ENCODE measurements at regions not wholly inside any gene's neighbourhood (a gene's known extent, or its start where the extent isn't known, plus 50 kb on each side); places are given as distances from the start of the nearest gene placed in this dataset.
"Not testable (repeated sequence)": the region's sequence is repeated elsewhere in the genome, so short reads cannot be mapped to it uniquely, and the experiment has no call there.

DNA sequence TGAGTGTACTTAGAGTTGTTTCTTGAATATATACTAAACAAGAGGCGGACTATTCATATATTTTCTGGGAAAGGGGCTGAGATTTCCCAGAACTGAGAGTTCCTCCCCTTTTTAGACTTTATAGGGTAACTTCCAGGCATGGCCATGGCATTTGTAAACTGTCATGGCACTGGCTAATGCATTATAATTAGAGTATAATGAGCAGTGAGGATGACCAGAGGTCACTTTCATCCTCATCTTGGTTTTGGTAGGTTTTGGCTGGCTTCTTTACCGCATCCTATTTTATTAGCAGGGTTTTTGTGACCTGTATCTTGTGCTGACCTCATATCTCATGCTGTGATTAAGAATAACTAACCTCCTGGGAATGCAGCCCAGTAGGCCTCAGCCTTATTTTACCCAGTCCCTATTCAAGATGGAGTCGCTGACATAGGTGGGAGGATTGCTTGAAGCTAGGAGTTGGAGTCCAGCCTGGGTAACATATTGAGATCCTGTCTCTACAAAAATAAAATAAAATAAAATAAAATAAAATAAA, 91.4 kb downstream of the MOBP start:
- H3K9me3 Mint-ChIP-seq (ENCODE audit: low read depth) = no peaks in the 10 kb centered on the region
- no peaks in the 10 kb centered on the region for H3K27me3 Mint-ChIP-seq
- no peak overlapping the region for H3K27ac Mint-ChIP-seq
- no peaks in the 10 kb centered on the region for H3K36me3 Mint-ChIP-seq
- no peak overlapping the region for H3K4me3 Mint-ChIP-seq
- no peaks in the 10 kb centered on the region for H3K4me1 Mint-ChIP-seq (ENCODE audit: low read depth)

- Mint-ChIP-seq H3K27me3 (no peaks in the 10 kb centered on the region), H3K36me3 (no peaks in the 10 kb centered on the region), H3K4me1 (ENCODE audit: low read depth) (no peaks in the 10 kb centered on the region), H3K27ac (no peak overlapping the region), H3K4me3 (no peak overlapping the region), H3K9me3 (ENCODE audit: low read depth) (no peaks in the 10 kb centered on the region)
Observed at GRCh38 chr3:39559543-39559942, 92.1 kb downstream of the MOBP start.

GRCh38 chr3:39568508-39568907, 101.0 kb downstream of the MOBP start:
- Mint-ChIP-seq H3K4me1 (ENCODE audit: low read depth) (no peaks in the 10 kb centered on the region), H3K27me3 (peaks cover 11% of the 10 kb centered on the region), H3K27ac (no peak overlapping the region), H3K36me3 (no peaks in the 10 kb centered on the region), H3K4me3 (no peak overlapping the region), H3K9me3 (ENCODE audit: low read depth) (no peaks in the 10 kb centered on the region)

- no peaks in the 10 kb centered on the region for H3K36me3 Mint-ChIP-seq
- no peaks in the 10 kb centered on the region for H3K9me3 Mint-ChIP-seq (ENCODE audit: low read depth)
- no peaks in the 10 kb centered on the region for H3K4me1 Mint-ChIP-seq (ENCODE audit: low read depth)
- H3K27me3 Mint-ChIP-seq = peaks cover 13% of the 10 kb centered on the region
- no peak overlapping the region for H3K27ac Mint-ChIP-seq
- no peak overlapping the region for H3K4me3 Mint-ChIP-seq
Observed at GRCh38 chr3:39569095-39569494, 101.6 kb downstream of the MOBP start.

DNA sequence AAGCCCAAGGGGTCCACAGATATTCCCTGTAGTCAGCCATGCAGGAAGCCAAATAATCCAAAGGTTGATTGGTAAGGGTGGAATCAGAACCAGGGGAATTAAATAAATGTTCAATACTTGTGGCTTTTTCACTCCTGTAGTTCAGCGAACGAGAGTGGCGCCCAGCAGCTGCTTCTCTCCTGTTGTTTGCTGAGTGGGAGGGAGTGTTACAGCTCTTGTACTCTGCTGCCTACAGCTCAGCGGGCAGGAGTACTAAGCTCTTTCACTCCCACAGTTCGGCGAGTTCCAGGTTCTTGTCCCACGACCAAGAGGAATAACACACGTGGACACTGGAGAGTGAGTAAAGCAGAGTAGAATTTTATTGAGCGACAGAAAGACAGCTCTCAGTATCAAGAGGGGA, 105.9 kb downstream of the MOBP start:
- no peak overlapping the region for H3K4me3 Mint-ChIP-seq
- H3K27me3 Mint-ChIP-seq = peaks cover 8% of the 10 kb centered on the region
- no peaks in the 10 kb centered on the region for H3K4me1 Mint-ChIP-seq (ENCODE audit: low read depth)

GRCh38 chr3:39577541-39577940, 110.1 kb downstream of the MOBP start:
- Mint-ChIP-seq H3K27ac (no peak overlapping the region), H3K9me3 (ENCODE audit: low read depth) (no peaks in the 10 kb centered on the region), H3K27me3 (peaks cover 10% of the 10 kb centered on the region), H3K4me3 (no peak overlapping the region), H3K4me1 (ENCODE audit: low read depth) (no peaks in the 10 kb centered on the region), H3K36me3 (no peaks in the 10 kb centered on the region)

More for the DNA sequence above, 105.9 kb downstream of the MOBP start:
- Mint-ChIP-seq H3K27ac (no peak overlapping the region), H3K9me3 (ENCODE audit: low read depth) (no peaks in the 10 kb centered on the region), H3K36me3 (no peaks in the 10 kb centered on the region)

DNA sequence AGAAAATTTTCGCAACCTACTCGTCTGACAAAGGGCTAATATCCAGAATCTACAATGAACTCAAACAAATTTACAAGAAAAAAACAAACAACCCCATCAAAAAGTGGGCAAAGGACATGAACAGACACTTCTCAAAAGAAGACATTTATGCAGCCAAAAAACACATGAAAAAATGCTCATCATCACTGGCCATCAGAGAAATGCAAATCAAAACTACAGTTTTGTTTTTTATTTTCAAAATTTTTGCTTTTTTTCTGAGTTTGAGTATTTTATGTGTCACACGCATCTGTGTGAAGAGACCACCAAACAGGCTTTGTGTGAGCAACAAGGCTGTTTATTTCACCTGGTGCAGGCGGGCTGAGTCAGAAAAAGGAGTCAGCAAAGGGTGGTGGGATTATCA, 118.7 kb downstream of the MOBP start:
- not testable (repeated sequence) for H3K4me1 Mint-ChIP-seq (ENCODE audit: low read depth); H3K4me3 Mint-ChIP-seq; H3K36me3 Mint-ChIP-seq; H3K9me3 Mint-ChIP-seq (ENCODE audit: low read depth); H3K27me3 Mint-ChIP-seq; H3K27ac Mint-ChIP-seq

DNA sequence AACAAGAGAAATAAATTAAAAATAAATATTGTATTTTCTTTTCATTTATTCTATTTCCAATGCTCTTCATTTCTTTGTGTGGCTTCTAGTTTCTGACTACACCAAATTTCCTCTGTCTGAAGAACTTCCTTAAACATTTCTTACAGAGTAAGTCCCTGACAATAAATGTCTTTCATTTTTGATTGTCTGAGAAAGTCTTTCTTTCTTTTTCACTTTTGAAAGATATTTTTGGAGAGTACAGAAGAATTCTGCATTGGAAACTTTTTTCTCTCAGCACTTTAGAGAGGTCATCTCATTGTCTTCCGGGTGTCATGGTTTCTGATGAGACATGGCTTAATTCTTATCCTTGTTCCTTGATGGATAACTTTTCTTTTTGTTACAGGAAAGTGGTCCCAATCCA, 119.6 kb downstream of the MOBP start:
- H3K9me3 Mint-ChIP-seq (ENCODE audit: low read depth) = no peaks in the 10 kb centered on the region
- H3K27ac Mint-ChIP-seq = no peak overlapping the region
- no peaks in the 10 kb centered on the region for H3K4me1 Mint-ChIP-seq (ENCODE audit: low read depth)
- H3K4me3 Mint-ChIP-seq = no peak overlapping the region
- no peaks in the 10 kb centered on the region for H3K36me3 Mint-ChIP-seq
- peaks cover 1% of the 10 kb centered on the region for H3K27me3 Mint-ChIP-seq

DNA sequence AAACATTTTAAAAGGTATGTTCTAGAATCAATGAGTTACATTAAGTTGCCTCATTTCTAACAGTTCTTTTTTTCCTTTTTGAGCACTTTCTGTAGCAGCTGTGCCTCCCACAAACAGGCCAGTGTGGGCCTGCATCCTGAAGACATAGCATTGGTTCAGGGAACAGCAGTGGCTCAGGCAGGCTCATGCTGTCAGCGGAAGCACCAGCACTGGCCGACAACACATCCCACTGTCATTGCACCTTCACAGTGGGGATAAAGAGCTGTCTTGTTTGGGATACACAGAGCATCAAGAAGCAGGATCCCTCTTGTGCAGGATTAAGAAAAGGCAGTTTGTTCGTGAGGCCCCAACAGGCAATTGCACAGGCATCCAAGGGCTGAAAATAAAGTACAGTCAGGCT, 123.3 kb downstream of the MOBP start:
- no peaks in the 10 kb centered on the region for H3K9me3 Mint-ChIP-seq (ENCODE audit: low read depth)
- H3K4me3 Mint-ChIP-seq = no peak overlapping the region
- H3K27ac Mint-ChIP-seq = no peak overlapping the region
- no peaks in the 10 kb centered on the region for H3K4me1 Mint-ChIP-seq (ENCODE audit: low read depth)
- H3K27me3 Mint-ChIP-seq = peaks cover 1% of the 10 kb centered on the region
- H3K36me3 Mint-ChIP-seq = no peaks in the 10 kb centered on the region

- Mint-ChIP-seq H3K4me1 (ENCODE audit: low read depth) (no peaks in the 10 kb centered on the region), H3K4me3 (no peak overlapping the region), H3K9me3 (ENCODE audit: low read depth) (no peaks in the 10 kb centered on the region), H3K36me3 (no peaks in the 10 kb centered on the region), H3K27ac (no peak overlapping the region), H3K27me3 (no peaks in the 10 kb centered on the region)
Observed at GRCh38 chr3:39592311-39593050, 125.0 kb downstream of the MOBP start.

GRCh38 chr3:39593341-39593740, 125.9 kb downstream of the MOBP start:
- no peak overlapping the region for H3K27ac Mint-ChIP-seq

DNA sequence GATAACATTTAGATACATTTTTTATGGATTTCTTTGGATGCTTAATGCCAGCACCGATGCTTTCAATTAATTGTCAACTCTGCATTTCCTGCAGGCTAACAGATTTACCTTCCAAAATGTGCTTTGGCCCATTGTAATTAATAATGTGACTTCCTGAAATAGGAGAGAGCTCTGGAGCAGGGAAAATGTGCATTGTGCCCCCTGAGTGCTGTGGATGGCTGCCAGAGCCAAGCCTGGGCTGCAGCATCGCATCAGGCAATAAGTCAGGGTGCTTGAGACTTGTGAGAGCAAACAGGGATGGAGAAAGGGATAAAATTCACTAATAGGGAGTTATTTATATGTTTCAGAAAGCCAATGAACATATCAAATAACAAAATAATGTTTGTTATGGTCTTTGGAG, 133.8 kb downstream of the MOBP start:
- Mint-ChIP-seq H3K4me1 (ENCODE audit: low read depth) (no peaks in the 10 kb centered on the region), H3K27me3 (peaks cover 5% of the 10 kb centered on the region), H3K36me3 (no peaks in the 10 kb centered on the region), H3K9me3 (ENCODE audit: low read depth) (no peaks in the 10 kb centered on the region), H3K27ac (no peak overlapping the region), H3K4me3 (no peak overlapping the region)

More at GRCh38 chr3:39593341-39593740, 125.9 kb downstream of the MOBP start:
- no peaks in the 10 kb centered on the region for H3K4me1 Mint-ChIP-seq (ENCODE audit: low read depth)
- no peaks in the 10 kb centered on the region for H3K27me3 Mint-ChIP-seq
- no peak overlapping the region for H3K4me3 Mint-ChIP-seq
- no peaks in the 10 kb centered on the region for H3K36me3 Mint-ChIP-seq
- no peaks in the 10 kb centered on the region for H3K9me3 Mint-ChIP-seq (ENCODE audit: low read depth)

DNA sequence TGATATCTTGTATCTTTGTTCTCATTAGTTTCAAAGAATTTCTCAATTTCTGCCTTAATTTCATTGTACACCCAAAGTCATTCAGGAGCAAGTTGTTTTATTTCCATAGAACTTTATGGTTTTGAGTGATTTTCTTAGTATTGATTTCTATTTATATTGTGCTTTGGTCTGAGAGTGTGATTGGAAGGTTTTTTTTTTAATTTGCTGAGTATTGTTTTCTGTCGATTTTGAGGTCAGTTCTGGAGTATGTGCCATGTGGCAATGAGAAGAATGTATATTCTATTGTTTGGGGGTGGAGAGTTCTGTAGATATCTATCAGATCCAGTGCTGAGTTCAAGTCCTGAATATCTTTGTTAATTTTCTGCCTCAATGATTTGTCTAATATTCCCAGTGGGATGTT, 138.4 kb downstream of the MOBP start:
- Mint-ChIP-seq H3K27me3 (peaks cover 8% of the 10 kb centered on the region), H3K27ac (no peak overlapping the region), H3K4me3 (no peak overlapping the region), H3K9me3 (ENCODE audit: low read depth) (no peaks in the 10 kb centered on the region), H3K4me1 (ENCODE audit: low read depth) (no peaks in the 10 kb centered on the region), H3K36me3 (no peaks in the 10 kb centered on the region)

DNA sequence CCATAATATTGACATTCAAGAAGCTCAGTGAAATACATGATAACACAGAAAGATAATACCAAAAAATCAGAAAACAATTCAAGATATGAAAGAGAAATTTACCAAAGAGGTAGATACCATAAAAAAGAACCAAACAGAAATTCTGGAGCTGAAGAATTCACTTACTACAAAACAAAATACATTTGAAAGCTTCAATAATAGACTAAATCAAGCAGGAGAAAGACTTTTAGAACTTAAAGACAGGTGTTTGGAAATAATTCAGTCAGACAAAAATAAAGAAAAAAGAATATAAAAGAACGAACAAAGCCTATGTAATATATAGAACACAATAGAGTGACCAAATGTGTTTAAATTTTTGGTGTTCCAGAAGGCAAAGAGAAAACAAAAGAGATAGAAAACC, 158.7 kb downstream of the MOBP start:
- Mint-ChIP-seq H3K27ac (no peak overlapping the region), H3K4me1 (ENCODE audit: low read depth) (no peaks in the 10 kb centered on the region), H3K36me3 (no peaks in the 10 kb centered on the region), H3K9me3 (ENCODE audit: low read depth) (peaks cover 24% of the 10 kb centered on the region), H3K4me3 (no peak overlapping the region), H3K27me3 (peaks cover 5% of the 10 kb centered on the region)

DNA sequence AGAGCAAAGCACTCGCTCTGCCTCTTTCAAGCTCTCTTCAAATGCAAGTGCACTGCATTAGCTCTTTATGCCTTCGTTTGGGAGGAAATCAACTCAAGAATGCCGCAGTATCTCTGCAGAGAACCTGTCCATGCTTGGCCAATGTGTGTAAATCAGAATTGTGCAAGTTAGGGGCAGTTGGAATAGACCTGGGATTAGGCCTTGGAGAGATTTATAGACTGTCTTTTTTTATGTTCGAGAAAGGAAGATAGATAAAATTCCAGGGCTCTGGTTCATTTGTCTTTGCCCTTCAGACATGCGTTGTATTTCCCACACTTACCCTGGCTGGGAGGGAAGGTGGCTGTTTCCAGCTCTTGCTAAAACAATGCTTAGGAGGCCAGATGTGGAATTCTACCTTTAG, 163.7 kb downstream of the MOBP start:
- peaks cover 18% of the 10 kb centered on the region for H3K9me3 Mint-ChIP-seq (ENCODE audit: low read depth)
- H3K4me3 Mint-ChIP-seq = no peak overlapping the region
- H3K27me3 Mint-ChIP-seq = peaks cover 6% of the 10 kb centered on the region
- no peaks in the 10 kb centered on the region for H3K4me1 Mint-ChIP-seq (ENCODE audit: low read depth)
- H3K36me3 Mint-ChIP-seq = no peaks in the 10 kb centered on the region
- H3K27ac Mint-ChIP-seq = no peak overlapping the region

DNA sequence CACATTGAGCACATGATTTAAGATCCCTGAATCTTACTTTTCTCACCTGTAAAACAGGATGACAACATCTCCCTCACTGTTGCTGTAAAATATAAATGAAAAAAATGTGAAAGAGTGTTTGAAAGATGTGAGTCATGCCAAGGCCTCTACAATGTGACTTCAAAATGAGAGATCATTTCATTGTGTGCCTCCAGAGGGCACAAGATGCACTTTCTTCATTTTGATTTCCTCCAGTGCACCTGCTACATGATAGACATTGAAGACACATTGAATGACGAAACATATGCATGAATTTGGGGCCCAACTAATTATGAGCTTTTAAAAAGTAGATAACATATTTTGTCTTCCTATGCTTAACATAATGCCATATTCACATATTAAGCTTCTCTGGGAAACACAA, 170.3 kb downstream of the MOBP start:
- no peaks in the 10 kb centered on the region for H3K36me3 Mint-ChIP-seq
- peaks cover 3% of the 10 kb centered on the region for H3K9me3 Mint-ChIP-seq (ENCODE audit: low read depth)
- H3K4me1 Mint-ChIP-seq (ENCODE audit: low read depth) = peaks cover 17% of the 10 kb centered on the region
- no peak overlapping the region for H3K27ac Mint-ChIP-seq
- no peak overlapping the region for H3K4me3 Mint-ChIP-seq
- H3K27me3 Mint-ChIP-seq = peaks cover 5% of the 10 kb centered on the region
